ENCODE measurements at regions not wholly inside any gene's neighbourhood (a gene's known extent, or its start where the extent isn't known, plus 50 kb on each side); places are given as distances from the start of the nearest gene placed in this dataset.

GRCh38 chr5:52374286-52374685 lies 413.4 kb upstream of the ITGA1 start:
- Histone ChIP-seq H2BK5ac (ENCODE audit: low read depth, low read length) (no peak overlapping the region), H3K4ac (replicated peaks; ENCODE audit: insufficient read length, low read depth, low read length) (no peak overlapping the region), H2BK20ac (ENCODE audit: low read length) (no peak overlapping the region), H3K9ac (replicated peaks in 1 of 4; ENCODE audit: extremely low read depth in 1 of 4, low read depth in 3 of 4, low read length in 3 of 4) (no peak overlapping the region), H3K27me3 (replicated peaks in 1 of 4; ENCODE audit: control insufficient read depth in 3 of 4, extremely low read depth in 1 of 4, insufficient read depth in 3 of 4, low read length in 3 of 4) (no peaks in the 10 kb centered on the region), H2BK15ac (ENCODE audit: low read length) (no peak overlapping the region), H3K79me2 (ENCODE audit: control insufficient read depth in 1 of 2, insufficient read depth in 2 of 2, low read length in 2 of 2) (no peaks in the 10 kb centered on the region), H4K20me1 (replicated peaks in 1 of 2; ENCODE audit: control insufficient read depth in 1 of 2, insufficient read depth in 2 of 2, low read length in 2 of 2) (no peaks in the 10 kb centered on the region), H4K91ac (replicated peaks; ENCODE audit: insufficient read length, low read length) (no peak overlapping the region), H3K79me1 (ENCODE audit: low read depth, low read length) (no peaks in the 10 kb centered on the region), H3K4me2 (ENCODE audit: insufficient read depth in 1 of 2, low read depth in 2 of 2, low read length in 2 of 2) (no peak overlapping the region), H3K4me1 (replicated peaks in 1 of 4; ENCODE audit: control insufficient read depth in 3 of 4, insufficient read depth in 4 of 4, low read length in 3 of 4) (no peaks in the 10 kb centered on the region), H2BK12ac (ENCODE audit: low read depth, low read length) (no peak overlapping the region), H4K8ac (ENCODE audit: extremely low read depth, insufficient read depth, low read length) (no peak overlapping the region), H2BK120ac (replicated peaks; ENCODE audit: low read depth, low read length) (no peak overlapping the region), H3K9me3 (ENCODE audit: insufficient read depth in 2 of 2, low read depth in 1 of 2, low read length in 1 of 2) (no peaks in the 10 kb centered on the region), H3K18ac (ENCODE audit: extremely low read depth, low read length) (no peak overlapping the region), H3K27ac (ENCODE audit: low read depth, low read length) (no peak overlapping the region), H3K14ac (ENCODE audit: insufficient read length) (no peak overlapping the region), H3K4me3 (ENCODE audit: extremely low read depth in 1 of 4, insufficient read depth in 2 of 4, low read depth in 3 of 4, low read length in 4 of 4) (no peak overlapping the region), H2AK5ac (ENCODE audit: low read depth, low read length) (no peak overlapping the region), H4K5ac (ENCODE audit: insufficient read length, low read depth, low read length) (no peak overlapping the region), H3K23ac (ENCODE audit: insufficient read length) (no peak overlapping the region), H3K36me3 (ENCODE audit: control insufficient read depth in 2 of 4, insufficient read depth in 4 of 4, low read length in 3 of 4) (no peaks in the 10 kb centered on the region), H3K56ac (replicated peaks; ENCODE audit: insufficient read length, low read depth, low read length) (no peak overlapping the region), H2AFZ (ENCODE audit: low read length) (no peak overlapping the region), H3K23me2 (ENCODE audit: low read depth, low read length) (no peaks in the 10 kb centered on the region)
- DNase-seq (ENCODE audit: low read depth in 1 of 2, low spot score in 2 of 2) (no peak), FAIRE-seq (no peak)
- ChIA-PET CTCF (ENCODE audit: partially characterized antibody) (interaction anchor here (1.4 kb wide), 1 partner anchor 23 kb away, joined by 3 read pairs; no protein-coding TSS in a partner anchor), POLR2A (ENCODE audit: partially characterized antibody) (no interaction called here)
- TF ChIP-seq RXRA (IDR thresholded peaks at IDR 0.05; ENCODE audit: insufficient read depth, low read depth, low read length) (no peak), HDAC6 (IDR thresholded peaks at IDR 0.05; ENCODE audit: low read depth, low read length) (no peak), CHD2 (IDR thresholded peaks at IDR 0.05; ENCODE audit: low read length) (no peak), USF2 (IDR thresholded peaks at IDR 0.05; ENCODE audit: low read length) (no peak), CBX8 (IDR thresholded peaks at IDR 0.05; ENCODE audit: borderline replicate concordance, low read depth, low read length) (no peak), GTF2F1 (IDR thresholded peaks at IDR 0.05; ENCODE audit: borderline replicate concordance, low read depth, low read length) (no peak), KDM1A (IDR thresholded peaks at IDR 0.05; ENCODE audit: borderline replicate concordance, low read length) (no peak), GABPA (IDR thresholded peaks at IDR 0.05; ENCODE audit: borderline replicate concordance, insufficient read depth, low read length) (no peak), CBX5 (IDR thresholded peaks at IDR 0.05; ENCODE audit: low read depth, low read length) (no peak), CTBP2 (IDR thresholded peaks at IDR 0.05; ENCODE audit: borderline replicate concordance, insufficient read depth, insufficient read length, low read length) (no peak), BRCA1 (IDR thresholded peaks at IDR 0.05; ENCODE audit: low read depth, low read length) (no peak), E2F6 (IDR thresholded peaks at IDR 0.05) (no peak), JUN (IDR thresholded peaks at IDR 0.05; ENCODE audit: low read depth, low read length) (no peak), SAP30 (IDR thresholded peaks at IDR 0.05; ENCODE audit: insufficient read depth, insufficient replicate concordance, low read length) (no peak)

Data from H1 (cell line).